GM19467 (cell line): ENCODE measurements at regions not wholly inside any gene's neighbourhood (a gene's known extent, or its start where the extent isn't known, plus 50 kb on each side); places are given as distances from the start of the nearest gene placed in this dataset.
"Not testable (repeated sequence)": the region's sequence is repeated elsewhere in the genome, so short reads cannot be mapped to it uniquely, and the experiment has no call there.

Experiments
- ATAC-seq: cut with Tn5 transposase; IDR thresholded peaks from one replicate; pipeline ENCODE4 v1.9.1; 2021; ENCODE audit warnings: mild to moderate bottlenecking, moderate library complexity; ENCODE audit not compliant: unreplicated experiment

DNA sequence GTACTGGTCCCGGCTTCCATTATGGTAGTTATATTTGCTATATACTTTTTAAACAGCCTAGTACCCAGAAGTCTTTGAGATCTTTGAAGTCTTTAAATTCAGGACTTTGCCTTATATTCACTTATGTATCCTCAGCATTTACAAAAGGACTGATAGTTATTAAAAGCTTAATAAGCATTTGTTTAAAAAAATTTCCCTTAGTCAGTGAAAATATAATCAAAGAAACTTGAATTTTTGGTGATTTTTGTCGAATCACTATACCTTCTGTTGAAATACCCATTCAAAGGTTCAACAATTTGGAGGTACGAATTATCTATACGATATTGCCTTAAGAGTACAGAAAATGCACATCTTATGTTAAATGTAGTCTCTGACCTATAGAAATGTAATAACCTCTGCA, 721.4 kb downstream of the NSUN3 start:
- ATAC-seq, result no peak

DNA sequence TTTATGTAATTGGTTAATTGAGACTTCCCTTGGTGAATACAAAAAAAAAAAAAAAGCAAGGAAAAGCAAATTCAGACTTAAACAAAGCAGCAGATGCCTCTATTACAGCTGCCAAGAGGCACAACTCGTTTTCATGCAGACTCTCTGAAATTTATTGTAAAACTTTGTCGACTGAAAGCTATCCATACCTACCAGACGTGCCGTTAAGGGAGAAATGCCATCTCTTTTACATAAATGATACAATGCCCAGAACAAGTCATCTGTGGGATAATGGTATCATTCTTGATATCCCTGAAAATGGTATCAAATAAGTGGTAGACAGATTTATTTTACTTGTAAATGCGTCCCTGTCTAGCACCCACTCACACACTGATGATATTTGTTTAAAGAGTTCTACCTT, 724.2 kb downstream of the NSUN3 start:
- no peak for ATAC-seq

DNA sequence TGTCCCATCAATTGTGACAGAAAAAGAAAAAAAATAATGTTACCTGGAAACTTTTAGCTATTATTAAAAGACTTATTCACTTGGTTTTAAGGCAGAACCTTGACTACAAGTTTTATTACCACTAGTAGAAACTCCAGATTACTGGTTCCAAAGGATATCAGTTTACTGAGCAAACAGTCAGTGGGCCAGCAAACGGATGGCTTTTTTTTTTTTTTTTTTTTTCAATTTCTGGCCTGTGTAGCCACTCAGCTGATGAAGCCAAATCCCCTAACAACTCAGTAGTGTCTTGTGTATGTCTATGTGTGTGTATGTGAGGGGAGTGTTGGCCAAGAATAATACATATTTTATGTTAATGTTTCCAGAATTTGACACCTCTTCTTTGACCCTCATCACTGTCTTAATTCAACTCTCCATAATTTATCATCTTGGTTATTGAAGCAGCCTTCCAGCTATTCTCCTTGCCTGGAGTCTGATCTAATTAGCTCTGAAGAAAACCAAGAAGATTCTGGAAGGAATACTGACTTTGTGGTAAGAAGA, 724.9 kb downstream of the NSUN3 start:
- ATAC-seq, result no peak

DNA sequence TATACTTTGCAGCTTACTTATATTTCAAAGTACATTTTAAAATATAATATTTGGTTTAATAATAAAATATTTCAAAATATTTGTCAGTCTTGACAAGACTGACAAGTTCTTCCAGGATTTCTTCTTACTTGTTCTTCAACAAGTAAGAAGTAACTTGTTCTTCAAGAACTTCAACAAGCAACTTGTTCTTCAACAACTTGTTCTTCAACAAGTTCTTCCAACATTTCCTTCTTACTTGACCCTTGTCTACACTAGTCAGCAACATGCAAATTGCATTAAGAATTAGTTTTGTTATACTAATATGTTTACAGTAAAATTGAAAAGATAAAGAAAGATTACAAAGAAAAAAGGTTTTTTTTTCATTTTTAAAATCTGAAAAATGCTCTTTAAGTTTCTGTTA, 731.7 kb downstream of the NSUN3 start:
- no peak for ATAC-seq

DNA sequence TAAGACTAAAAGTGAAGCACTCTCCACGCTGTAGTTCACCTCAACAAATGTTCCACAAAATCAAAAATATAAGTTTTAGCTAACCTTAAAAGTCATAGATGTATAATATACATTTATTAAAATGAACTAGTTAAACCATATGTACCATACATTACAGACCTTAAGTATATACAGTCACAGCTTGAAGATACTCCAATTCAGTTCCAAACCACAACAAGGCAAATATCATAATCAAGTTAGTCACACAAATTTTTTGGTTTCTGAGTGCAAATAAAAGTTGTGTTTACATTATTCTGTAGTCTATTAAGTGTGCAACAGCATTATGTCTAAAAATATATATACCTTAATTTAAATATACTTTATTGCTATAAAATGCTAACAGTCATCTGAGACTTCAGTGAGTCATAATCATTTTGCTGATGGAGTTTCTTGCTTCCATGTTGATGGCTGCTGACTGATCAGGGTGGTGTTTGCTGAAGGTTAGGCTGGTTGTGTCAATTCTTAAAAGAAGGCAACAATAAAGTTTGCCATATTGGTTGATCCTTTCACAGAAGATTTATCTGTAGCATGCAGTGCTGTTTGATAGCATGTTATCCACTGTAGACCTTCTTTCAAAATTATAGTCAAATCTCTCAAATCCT, 736.7 kb downstream of the NSUN3 start:
- ATAC-seq, result no peak

DNA sequence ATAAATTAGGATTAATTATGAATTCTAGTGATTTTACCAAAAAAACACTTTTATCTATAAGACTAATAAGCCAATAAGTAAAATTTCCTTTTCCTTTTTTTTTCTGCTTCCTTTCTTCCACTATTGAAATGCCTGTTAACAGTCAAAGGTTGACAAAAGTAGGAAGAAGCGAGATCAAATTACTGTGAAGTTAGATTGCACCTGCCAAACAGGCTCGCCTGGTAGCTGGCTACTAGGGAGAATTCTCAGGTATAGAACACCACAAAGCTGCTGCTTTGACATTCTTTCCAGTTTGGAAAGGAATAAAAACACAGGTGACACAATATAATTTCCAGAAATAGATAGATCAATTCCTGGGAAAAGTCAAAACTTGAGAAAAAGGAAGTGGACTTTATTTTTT, 749.0 kb downstream of the NSUN3 start:
- ATAC-seq, result no peak

DNA sequence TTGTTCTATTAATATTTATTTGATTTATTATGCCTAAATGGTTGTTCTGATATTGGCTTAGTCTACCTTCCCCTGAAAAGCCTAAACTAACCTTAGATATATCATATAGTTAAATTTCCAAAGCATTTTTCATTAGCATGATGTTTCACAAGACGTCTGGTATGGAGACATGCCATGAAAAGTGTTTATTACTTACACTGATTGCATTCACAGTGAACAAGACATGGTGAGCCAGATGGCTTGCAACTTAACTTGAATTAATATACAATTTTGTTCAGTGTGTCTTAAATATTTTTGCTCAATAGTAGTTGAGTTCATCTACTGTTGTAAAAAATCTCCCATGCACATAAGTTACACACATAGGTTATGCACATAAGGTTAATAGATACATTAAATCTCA, 758.4 kb downstream of the NSUN3 start:
- ATAC-seq, result no peak

DNA sequence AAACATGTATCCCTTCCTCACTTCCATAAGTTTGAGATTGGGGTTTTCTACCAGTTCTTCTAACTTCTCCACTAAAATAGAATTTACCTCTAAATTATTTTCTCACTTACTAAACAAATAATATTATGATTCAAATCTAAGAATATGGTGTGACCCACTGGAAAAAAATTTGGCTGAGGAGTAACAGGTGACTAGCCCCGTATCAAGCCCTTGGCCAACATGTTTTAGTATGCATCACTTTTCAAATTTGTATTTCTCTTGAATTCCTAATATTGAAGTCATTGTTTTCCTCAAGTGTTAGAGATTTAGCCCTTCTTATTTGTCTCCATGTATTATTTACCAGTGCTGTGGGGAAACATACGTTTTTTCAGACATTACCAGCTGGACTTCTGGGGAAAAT, 759.4 kb downstream of the NSUN3 start:
- ATAC-seq, result no peak

DNA sequence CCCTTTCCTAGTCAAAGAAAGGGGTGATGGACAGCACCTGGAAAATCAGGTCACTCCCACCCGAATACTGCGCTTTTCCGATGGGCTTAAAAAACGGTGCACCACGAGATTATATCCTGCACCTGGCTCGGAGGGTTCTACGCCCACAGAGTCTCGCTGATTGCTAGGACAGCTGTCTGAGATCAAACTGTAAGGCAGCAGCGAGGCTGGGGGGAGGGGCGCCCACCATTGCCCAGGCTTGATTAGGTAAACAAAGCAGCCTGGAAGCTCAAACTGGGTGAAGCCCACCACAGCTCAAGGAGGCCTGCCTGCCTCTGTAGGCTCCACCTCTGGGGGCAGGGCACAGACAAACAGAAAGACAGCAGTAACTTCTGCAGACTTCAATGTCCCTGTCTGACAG, 783.4 kb downstream of the NSUN3 start:
- not testable (repeated sequence) for ATAC-seq

DNA sequence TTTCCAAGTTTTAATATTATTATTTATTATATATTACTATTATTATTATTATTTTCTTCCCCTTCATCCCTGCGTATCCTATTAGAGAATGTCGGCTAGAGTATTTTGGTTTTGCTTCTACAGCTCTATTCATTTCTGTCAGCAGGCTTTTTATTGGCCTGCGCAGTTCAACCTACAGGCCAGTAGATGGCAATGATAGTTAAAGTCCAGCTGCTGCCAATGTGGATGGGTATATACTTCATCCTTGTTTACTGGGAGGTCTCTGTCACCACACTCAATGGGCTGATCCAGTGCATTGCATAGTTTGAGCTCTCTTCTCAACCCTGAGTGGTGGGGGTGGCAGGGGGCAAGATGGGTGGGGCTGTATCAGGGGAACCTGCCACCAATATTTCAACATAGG, 799.8 kb downstream of the NSUN3 start:
- ATAC-seq, result no peak

DNA sequence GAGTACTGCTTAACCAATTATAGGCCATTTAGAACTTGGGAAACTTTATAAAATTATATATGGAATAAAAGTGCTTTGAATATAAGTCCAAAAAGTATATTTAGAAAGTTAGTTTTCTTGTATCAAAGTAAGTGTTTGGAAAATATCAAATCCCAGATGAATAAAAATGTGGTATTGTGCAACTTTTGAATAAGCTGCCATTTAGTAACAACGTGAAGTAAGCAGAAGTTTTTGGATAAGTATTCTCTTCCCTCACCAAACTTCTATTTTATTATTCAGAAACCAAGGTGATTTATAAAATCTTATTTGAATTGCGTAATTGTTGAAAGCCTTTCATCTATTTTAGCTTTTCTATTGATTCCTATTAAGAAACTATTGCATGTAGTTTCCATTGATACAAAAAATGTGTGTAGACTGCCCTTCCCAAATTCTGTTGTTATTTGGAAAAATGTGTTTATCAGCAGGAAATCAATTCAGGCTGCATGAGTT, 806.2 kb downstream of the NSUN3 start:
- ATAC-seq, result no peak

DNA sequence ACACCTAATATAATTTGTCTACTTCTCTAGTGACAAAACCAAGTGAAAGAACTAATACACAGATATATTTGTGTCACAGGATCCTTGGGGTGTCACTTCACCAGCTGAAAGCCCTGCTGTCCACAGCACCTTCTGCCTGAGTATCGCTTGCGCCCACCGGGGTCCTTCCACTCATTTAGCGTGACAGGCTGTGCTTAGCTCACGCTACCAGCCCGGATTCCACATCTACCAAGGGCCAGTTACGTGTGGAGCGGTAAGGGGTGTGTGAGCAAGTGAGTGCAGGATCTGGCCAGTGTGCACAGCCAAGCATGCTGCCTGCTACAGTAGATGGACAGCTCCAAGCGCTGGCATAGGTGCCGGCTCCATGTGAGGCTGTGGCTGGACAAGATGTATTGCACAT, 810.9 kb downstream of the NSUN3 start:
- no peak for ATAC-seq

DNA sequence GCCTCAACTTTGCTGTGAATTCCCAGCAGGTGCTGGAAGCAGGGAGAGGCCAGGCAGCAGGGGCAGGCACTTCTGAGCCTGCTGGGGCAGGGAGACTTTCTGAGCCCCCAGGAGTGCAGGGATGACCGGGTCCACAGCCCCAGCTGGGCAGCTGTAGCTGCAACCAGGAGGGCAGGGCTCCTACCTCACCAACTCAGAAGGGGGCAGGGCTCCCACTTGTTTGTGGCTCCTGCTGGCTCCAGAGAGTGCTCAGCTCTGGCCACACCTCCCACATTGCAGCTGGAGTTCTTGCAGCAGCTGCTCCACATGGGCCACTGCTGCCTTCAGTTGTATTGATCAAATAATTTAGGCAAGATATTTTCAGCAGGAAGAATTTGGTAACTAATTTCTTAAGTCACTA, 812.3 kb downstream of the NSUN3 start:
- ATAC-seq, result no peak

DNA sequence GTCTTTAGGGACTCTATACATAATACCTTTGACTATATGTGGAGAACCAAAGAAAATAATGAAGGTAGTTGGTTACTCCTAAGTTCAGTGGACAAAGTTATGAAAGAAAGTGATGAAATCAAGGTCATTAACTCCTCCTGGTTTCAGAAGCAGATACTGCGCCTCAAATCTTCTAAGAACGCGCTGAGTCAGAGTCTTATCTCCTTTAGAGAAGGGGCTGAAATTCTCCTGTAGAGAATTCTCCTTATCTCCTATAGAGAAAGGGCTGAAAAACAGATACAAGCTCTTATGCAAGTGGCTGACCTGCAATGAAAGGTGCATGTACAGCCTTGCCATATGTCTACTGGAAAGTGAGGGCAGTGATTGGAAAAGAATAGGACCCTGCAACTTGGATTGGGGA, 824.2 kb downstream of the NSUN3 start:
- no peak for ATAC-seq

DNA sequence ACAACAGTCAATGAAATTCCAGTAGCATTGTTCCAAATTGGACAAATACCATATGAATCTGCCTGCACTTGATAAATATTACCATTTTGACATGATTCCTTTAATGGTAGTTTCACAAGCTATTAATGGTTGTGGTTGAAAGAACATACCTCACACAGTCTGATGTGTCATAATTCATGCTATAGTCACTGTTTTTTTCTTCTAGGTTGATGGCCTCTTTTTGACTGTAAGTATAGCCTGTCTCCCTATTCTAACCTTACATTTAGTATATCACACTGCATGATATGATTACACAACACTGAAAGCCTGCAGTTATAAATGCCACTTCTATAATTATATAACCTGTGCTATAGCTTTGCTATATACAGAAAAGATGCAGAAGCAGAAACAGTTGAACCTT, 834.1 kb downstream of the NSUN3 start:
- no peak for ATAC-seq

DNA sequence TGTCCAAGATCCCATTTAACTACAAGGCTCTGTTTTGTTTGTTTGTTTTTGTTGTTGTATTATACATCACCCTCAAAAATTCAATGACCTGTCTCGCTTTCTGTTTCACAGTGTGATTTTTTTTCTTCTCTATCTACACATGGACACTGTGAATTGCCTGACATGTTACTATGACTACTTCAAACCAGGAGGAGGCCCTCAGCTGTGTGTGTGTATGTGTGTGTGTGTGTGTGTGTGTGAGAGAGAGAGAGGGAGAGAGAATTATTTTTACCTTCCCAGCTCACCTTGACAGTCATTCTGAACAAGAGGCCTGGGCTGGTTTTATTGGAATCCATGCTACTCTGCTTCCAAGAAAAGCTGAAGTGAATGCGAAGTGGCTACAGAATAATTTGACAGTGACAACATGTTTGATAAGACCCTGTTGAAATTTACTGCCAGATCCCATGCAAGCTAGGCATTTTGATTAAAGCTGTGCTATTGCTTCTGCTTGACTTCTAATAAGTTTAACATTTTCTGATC, 841.4 kb downstream of the NSUN3 start:
- ATAC-seq, result no peak

DNA sequence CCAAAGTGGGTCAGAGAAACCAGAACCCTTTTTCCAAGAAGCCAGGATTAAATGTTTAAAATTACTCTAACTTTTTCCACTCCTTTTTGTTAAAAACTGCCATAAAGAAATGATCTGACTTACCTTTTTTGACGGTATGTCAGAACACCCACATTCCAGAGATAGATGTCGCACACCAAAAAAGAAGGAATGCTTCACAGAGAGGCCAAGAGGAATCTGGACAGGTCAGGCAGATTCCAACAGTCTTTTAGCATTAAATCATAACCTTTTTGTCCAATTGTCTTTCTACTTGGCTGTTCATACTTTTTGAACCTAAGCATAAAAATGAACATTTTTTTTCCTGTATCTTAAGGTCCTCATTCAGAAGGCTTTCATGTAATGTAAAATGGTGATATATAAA, 846.9 kb downstream of the NSUN3 start:
- ATAC-seq, result no peak

DNA sequence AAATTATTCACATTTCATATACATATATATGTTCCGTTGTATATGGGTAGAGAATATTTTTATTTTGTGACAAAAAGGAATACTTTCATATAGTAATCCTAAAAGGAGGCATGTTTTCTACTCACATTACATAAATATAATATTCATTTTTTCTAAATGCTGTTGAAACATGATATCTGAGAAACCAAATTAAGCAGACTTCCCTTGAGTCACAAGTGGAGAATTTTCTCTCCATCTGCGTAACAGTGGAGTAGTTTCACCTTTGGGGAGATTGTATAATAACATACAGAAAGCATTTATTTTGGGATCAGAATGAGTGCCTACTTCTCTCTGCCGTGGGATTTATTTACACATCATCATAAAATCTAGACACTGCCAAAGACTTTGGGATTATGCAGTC, 849.8 kb downstream of the NSUN3 start:
- no peak for ATAC-seq

DNA sequence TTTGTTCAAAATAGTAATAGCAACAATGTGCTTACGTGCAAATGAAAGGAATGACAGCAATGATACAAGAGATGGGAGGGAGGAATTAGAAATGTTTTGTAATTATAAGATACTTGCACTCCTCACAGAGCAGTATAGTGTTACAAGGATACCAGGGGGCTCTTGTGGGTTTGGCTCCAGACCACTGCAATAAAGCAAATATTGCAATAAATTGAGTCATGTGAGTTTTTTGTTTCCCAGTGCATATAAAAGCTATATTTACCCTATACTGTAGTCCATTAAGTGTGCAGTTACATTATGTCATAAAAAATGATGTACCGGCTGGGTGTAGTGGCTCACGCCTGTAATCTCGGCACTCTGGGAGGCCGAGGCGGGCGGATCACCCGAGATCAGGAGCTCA, 864.3 kb downstream of the NSUN3 start:
- ATAC-seq, result no peak

DNA sequence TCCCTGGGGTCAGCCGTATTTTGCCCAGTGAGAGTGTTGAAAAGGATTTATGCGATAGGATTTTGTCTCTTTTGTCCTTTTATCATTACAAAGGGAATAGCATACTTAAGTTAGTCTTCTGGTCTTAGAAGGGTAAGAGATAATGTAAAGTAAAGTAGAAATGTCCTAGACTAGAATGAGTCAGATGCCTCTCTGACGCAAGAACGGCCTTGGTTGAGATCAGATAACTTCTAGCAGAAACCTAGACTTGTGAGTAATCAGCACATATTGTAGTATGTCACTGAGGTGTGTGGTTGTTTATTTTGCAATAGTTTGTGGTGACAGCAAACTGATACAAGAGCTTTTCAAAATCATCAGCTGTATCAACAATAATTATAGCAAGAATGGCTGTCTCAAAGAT, 866.1 kb downstream of the NSUN3 start:
- no peak for ATAC-seq

DNA sequence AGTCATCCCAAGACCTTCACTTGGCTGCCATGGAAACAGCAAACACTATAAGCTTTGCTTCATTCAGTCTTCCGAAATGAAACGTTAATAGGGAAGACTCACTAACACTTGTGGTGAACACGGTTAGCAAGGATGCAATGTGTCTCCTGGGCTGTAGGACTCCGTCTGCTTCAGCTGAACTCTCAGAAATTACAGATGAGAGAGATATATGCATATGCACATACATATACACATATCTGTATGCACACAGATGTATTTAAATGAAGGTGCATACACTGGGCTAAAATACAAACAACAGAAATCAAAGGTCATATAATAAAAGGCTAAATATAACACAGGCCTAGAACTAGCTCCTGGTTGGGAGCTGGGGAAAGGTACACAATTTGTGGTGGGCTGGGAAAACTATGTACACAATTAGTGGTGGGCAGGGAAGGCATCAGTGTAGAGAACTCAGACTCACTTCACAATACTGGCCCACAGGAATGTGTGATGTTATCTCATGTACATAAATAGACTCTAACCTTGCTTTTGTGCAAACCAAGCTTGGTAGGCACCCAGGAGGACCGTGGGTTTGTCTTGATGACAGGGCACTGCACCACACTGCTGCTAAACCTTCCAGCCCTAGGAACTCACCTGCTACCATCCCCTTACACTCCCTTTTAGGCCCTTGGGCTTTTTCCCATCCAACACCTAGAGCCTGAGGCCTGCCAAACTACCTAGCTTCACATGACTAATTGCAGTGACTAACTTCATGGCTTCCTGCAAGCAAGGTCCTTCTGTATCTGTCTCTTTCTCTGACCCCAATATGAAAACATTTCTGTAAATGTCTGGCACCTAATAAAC, 873.1 kb downstream of the NSUN3 start:
- ATAC-seq, result no peak

DNA sequence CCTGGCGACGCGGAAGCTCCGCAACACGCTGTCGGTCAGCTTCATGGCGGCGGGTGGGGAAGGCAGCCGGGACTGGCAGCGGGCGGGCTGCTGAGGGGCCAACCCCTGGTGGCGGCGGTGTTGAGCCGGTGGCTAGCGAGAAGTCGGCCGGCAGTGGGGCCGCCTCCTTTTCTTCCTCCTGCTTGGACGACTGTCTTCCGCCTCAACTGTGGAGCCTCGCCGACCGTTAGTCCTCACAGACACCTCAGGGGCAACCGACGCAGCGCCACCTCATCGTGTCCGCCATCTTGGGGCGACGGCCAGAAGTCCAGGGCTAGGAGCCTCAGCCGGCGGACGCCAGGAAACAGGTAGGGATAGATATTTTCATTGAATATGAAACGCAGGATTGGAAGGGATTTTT, 875.1 kb downstream of the NSUN3 start:
- no peak for ATAC-seq
